ENCODE measurements at regions not wholly inside any gene's neighbourhood (a gene's known extent, or its start where the extent isn't known, plus 50 kb on each side); places are given as distances from the start of the nearest gene placed in this dataset.

DNA sequence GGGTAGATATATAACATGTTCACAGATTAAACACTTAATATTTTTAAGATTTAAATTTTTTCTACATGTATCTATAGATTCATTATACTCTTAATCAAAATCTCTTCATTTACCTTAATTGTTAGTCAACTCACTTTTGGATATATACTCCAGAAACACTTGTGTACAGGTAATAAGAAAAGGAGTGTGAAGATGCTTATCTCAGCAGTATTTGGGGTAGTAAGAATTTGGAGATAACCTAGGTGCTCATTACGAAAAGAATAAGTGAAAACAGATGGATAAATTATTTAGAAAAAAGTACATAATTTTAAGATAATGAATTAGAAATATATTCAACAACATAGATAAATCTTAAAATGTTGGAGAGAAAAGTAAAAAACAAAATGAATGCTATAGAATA, 226.5 kb upstream of the PLSCR5 start:
- no peak for DNase-seq (ENCODE audit: low read depth)
- TF ChIP-seq, protein P1, sequence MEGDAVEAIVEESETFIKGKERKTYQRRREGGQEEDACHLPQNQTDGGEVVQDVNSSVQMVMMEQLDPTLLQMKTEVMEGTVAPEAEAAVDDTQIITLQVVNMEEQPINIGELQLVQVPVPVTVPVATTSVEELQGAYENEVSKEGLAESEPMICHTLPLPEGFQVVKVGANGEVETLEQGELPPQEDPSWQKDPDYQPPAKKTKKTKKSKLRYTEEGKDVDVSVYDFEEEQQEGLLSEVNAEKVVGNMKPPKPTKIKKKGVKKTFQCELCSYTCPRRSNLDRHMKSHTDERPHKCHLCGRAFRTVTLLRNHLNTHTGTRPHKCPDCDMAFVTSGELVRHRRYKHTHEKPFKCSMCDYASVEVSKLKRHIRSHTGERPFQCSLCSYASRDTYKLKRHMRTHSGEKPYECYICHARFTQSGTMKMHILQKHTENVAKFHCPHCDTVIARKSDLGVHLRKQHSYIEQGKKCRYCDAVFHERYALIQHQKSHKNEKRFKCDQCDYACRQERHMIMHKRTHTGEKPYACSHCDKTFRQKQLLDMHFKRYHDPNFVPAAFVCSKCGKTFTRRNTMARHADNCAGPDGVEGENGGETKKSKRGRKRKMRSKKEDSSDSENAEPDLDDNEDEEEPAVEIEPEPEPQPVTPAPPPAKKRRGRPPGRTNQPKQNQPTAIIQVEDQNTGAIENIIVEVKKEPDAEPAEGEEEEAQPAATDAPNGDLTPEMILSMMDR (conservative IDR thresholded peaks at IDR 0.05; ENCODE audit: low read depth, low read length) = no peak
- H3K4me3 ChIP-seq (ENCODE audit: low read depth, low read length) = no peak overlapping the region

GRCh38 chr3:146830231-146830630, 225.1 kb upstream of the PLSCR5 start:
- DNase-seq (ENCODE audit: low read depth) = no peak
- H3K4me3 ChIP-seq (ENCODE audit: low read depth, low read length) = no peak overlapping the region
- TF ChIP-seq, protein P1 (conservative IDR thresholded peaks at IDR 0.05; ENCODE audit: low read depth, low read length) = no peak

DNA sequence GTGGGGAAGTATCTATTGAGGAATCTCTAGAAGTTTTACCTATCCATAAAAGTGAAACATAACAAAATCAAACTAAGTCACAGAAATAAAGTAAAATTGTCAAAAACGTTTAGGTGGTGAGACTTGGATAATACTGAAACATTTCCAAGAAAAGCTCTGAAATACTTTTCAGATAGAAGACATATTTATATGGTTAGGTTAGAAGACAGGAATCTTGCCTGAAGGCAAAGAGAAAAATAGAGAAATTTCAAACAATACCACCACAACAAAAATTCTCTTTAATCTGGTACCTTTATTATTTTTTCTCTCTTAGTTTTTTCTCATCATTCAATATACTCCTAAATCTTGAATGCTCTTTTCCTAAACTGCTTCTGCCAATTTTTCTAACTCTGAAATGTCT, 222.7 kb upstream of the PLSCR5 start:
- TF ChIP-seq, protein P1 (conservative IDR thresholded peaks at IDR 0.05; ENCODE audit: low read depth, low read length) = no peak
- no peak overlapping the region for H3K4me3 ChIP-seq (ENCODE audit: low read depth, low read length)
- no peak for DNase-seq (ENCODE audit: low read depth)

- TF ChIP-seq, protein P1 (conservative IDR thresholded peaks at IDR 0.05; ENCODE audit: low read depth, low read length) = no peak
- H3K4me3 ChIP-seq (ENCODE audit: low read depth, low read length) = no peak overlapping the region
- no peak for DNase-seq (ENCODE audit: low read depth)
Observed at GRCh38 chr3:146823622-146824021, 218.5 kb upstream of the PLSCR5 start.

GRCh38 chr3:146818866-146819265, 213.7 kb upstream of the PLSCR5 start:
- H3K4me3 ChIP-seq (ENCODE audit: low read depth, low read length) = no peak overlapping the region
- DNase-seq (ENCODE audit: low read depth) = no peak
- TF ChIP-seq, protein P1 (conservative IDR thresholded peaks at IDR 0.05; ENCODE audit: low read depth, low read length) = no peak

GRCh38 chr3:146818301-146818700, 213.2 kb upstream of the PLSCR5 start:
- H3K4me3 ChIP-seq (ENCODE audit: low read depth, low read length) = no peak overlapping the region
- no peak for DNase-seq (ENCODE audit: low read depth)
- TF ChIP-seq, protein P1 (conservative IDR thresholded peaks at IDR 0.05; ENCODE audit: low read depth, low read length) = no peak

DNA sequence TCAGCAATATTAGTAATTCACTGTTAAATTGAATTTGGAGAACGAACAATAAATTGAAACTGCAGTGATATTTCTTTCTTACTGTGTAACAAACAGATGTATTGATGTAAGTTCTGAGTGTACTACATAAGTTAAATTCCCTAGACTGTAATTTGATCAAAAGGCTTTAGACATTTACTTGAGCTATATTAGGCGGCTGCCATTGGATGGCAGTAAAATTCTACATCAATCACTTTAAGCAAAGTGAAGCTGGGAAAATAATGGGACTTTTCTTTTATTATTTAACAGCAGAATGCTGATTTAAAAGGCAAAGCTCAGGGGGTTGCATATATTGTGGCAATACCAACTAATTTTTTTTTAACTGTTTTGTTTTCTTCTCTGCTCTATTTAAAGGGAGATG, 212.6 kb upstream of the PLSCR5 start:
- no peak overlapping the region for H3K4me3 ChIP-seq (ENCODE audit: low read depth, low read length)
- DNase-seq (ENCODE audit: low read depth) = no peak
- TF ChIP-seq, protein P1 (conservative IDR thresholded peaks at IDR 0.05; ENCODE audit: low read depth, low read length) = peak; percentile 62
